Central memory CD8-positive, alpha-beta T cell (primary cell): ENCODE measurements at regions not wholly inside any gene's neighbourhood (a gene's known extent, or its start where the extent isn't known, plus 50 kb on each side); places are given as distances from the start of the nearest gene placed in this dataset.
"Not testable (repeated sequence)": the region's sequence is repeated elsewhere in the genome, so short reads cannot be mapped to it uniquely, and the experiment has no call there.

ENCODE experiments used
- ATAC-seq: fragments of 150-1000 bp; cut with Tn5 transposase; replicated peaks from 2 replicates; pipeline ENCODE4 v1.10.0; 2022; ENCODE audit warnings: mild to moderate bottlenecking, moderate FRiP score, moderate number of reproducible peaks; ENCODE audit not compliant: poor library complexity, severe bottlenecking; ENCODE audit errors: extremely low read depth
- DNase-seq, 2 donors: peaks; one replicate each; pipeline ENCODE4 v3.0.0; 2021; ENCODE audit warnings: low spot score in 2 of 2
- H3K27ac Mint-ChIP-seq: one replicate; pipeline ENCODE4 v1.8.0; 2022; ENCODE audit warnings: low read depth, mild to moderate bottlenecking, moderate library complexity, mixed read lengths
- H3K27me3 Mint-ChIP-seq: one replicate; pipeline ENCODE4 v1.8.0; 2022; ENCODE audit warnings: mixed read lengths
- H3K36me3 Mint-ChIP-seq: one replicate; pipeline ENCODE4 v1.8.0; 2022; ENCODE audit warnings: mild to moderate bottlenecking, moderate library complexity, mixed read lengths; ENCODE audit not compliant: insufficient read depth
- H3K4me1 Mint-ChIP-seq: one replicate; pipeline ENCODE4 v1.8.0; 2022; ENCODE audit warnings: mixed read lengths
- H3K4me3 Mint-ChIP-seq: one replicate; pipeline ENCODE4 v1.8.0; 2022; ENCODE audit warnings: mild to moderate bottlenecking, moderate library complexity, mixed read lengths
- H3K9me3 Mint-ChIP-seq: one replicate; pipeline ENCODE4 v1.8.0; 2022; ENCODE audit warnings: mixed read lengths

- no peak for ATAC-seq
- peaks cover 7% of the 10 kb centered on the region for H3K9me3 Mint-ChIP-seq
These were observed 247.6 kb upstream of the ACO1 start for GRCh38 chr9:32136700-32137339.

GRCh38 chr9:32142074-32142473, 242.4 kb upstream of the ACO1 start:
- DNase-seq = no peak
- H3K9me3 Mint-ChIP-seq = peaks cover 6% of the 10 kb centered on the region
- no peak for ATAC-seq
- H3K4me3 Mint-ChIP-seq = no peak overlapping the region
- no peaks in the 10 kb centered on the region for H3K27me3 Mint-ChIP-seq
- no peaks in the 10 kb centered on the region for H3K4me1 Mint-ChIP-seq
- H3K36me3 Mint-ChIP-seq = no peaks in the 10 kb centered on the region
- no peak overlapping the region for H3K27ac Mint-ChIP-seq

More at GRCh38 chr9:32136700-32137339, 247.6 kb upstream of the ACO1 start:
- H3K4me3 Mint-ChIP-seq = no peak overlapping the region
- no peaks in the 10 kb centered on the region for H3K4me1 Mint-ChIP-seq
- no peak for DNase-seq
- no peaks in the 10 kb centered on the region for H3K36me3 Mint-ChIP-seq
- H3K27ac Mint-ChIP-seq = no peak overlapping the region
- no peaks in the 10 kb centered on the region for H3K27me3 Mint-ChIP-seq

- not testable (repeated sequence) for H3K27me3 Mint-ChIP-seq, H3K27ac Mint-ChIP-seq, H3K4me1 Mint-ChIP-seq, DNase-seq, H3K4me3 Mint-ChIP-seq, H3K36me3 Mint-ChIP-seq, ATAC-seq
- H3K9me3 Mint-ChIP-seq = peaks cover 21% of the 10 kb centered on the region
These were observed 235.9 kb upstream of the ACO1 start for GRCh38 chr9:32148553-32148952.

GRCh38 chr9:32161209-32161608, 223.2 kb upstream of the ACO1 start:
- Mint-ChIP-seq H3K9me3 (no peaks in the 10 kb centered on the region), H3K4me3 (no peak overlapping the region), H3K27me3 (no peaks in the 10 kb centered on the region), H3K27ac (no peak overlapping the region), H3K4me1 (no peaks in the 10 kb centered on the region), H3K36me3 (no peaks in the 10 kb centered on the region)
- ATAC-seq (no peak), DNase-seq (no peak)

- H3K9me3 Mint-ChIP-seq = no peaks in the 10 kb centered on the region
- ATAC-seq = no peak
- no peaks in the 10 kb centered on the region for H3K36me3 Mint-ChIP-seq
- no peaks in the 10 kb centered on the region for H3K27me3 Mint-ChIP-seq
- no peak overlapping the region for H3K27ac Mint-ChIP-seq
- H3K4me3 Mint-ChIP-seq = no peak overlapping the region
- DNase-seq = no peak
- no peaks in the 10 kb centered on the region for H3K4me1 Mint-ChIP-seq
These were observed 222.7 kb upstream of the ACO1 start for GRCh38 chr9:32161720-32162119.

GRCh38 chr9:32166316-32166715, 218.1 kb upstream of the ACO1 start:
- not testable (repeated sequence) for H3K4me1 Mint-ChIP-seq, H3K9me3 Mint-ChIP-seq, H3K36me3 Mint-ChIP-seq, H3K27me3 Mint-ChIP-seq, ATAC-seq, H3K27ac Mint-ChIP-seq, DNase-seq, H3K4me3 Mint-ChIP-seq

GRCh38 chr9:32171339-32171738, 213.1 kb upstream of the ACO1 start:
- H3K4me1 Mint-ChIP-seq = no peaks in the 10 kb centered on the region
- H3K9me3 Mint-ChIP-seq = no peaks in the 10 kb centered on the region
- ATAC-seq = no peak
- H3K36me3 Mint-ChIP-seq = no peaks in the 10 kb centered on the region
- DNase-seq = no peak
- no peak overlapping the region for H3K27ac Mint-ChIP-seq
- H3K4me3 Mint-ChIP-seq = no peak overlapping the region
- H3K27me3 Mint-ChIP-seq = no peaks in the 10 kb centered on the region

GRCh38 chr9:32172256-32172655, 212.2 kb upstream of the ACO1 start:
- ATAC-seq (no peak), DNase-seq (no peak)
- no peak overlapping the region for H3K4me3 Mint-ChIP-seq
- no peaks in the 10 kb centered on the region for H3K36me3 Mint-ChIP-seq
- H3K27ac Mint-ChIP-seq = no peak overlapping the region
- no peaks in the 10 kb centered on the region for H3K27me3 Mint-ChIP-seq
- H3K4me1 Mint-ChIP-seq = no peaks in the 10 kb centered on the region
- H3K9me3 Mint-ChIP-seq = no peaks in the 10 kb centered on the region

- DNase-seq (no peak), ATAC-seq (no peak)
- H3K9me3 Mint-ChIP-seq = no peaks in the 10 kb centered on the region
- H3K4me1 Mint-ChIP-seq = no peaks in the 10 kb centered on the region
- no peaks in the 10 kb centered on the region for H3K27me3 Mint-ChIP-seq
- H3K4me3 Mint-ChIP-seq = no peak overlapping the region
- H3K36me3 Mint-ChIP-seq = no peaks in the 10 kb centered on the region
- H3K27ac Mint-ChIP-seq = no peak overlapping the region
These were observed 207.0 kb upstream of the ACO1 start for GRCh38 chr9:32177396-32177795.

- no peak for ATAC-seq
- no peak for DNase-seq
- H3K27ac Mint-ChIP-seq = no peak overlapping the region
- H3K27me3 Mint-ChIP-seq = no peaks in the 10 kb centered on the region
- no peak overlapping the region for H3K4me3 Mint-ChIP-seq
- H3K4me1 Mint-ChIP-seq = no peaks in the 10 kb centered on the region
- H3K9me3 Mint-ChIP-seq = peaks cover 11% of the 10 kb centered on the region
- no peaks in the 10 kb centered on the region for H3K36me3 Mint-ChIP-seq
These were observed 203.8 kb upstream of the ACO1 start for GRCh38 chr9:32180597-32180996.

- H3K9me3 Mint-ChIP-seq = peaks cover 8% of the 10 kb centered on the region
- no peak overlapping the region for H3K27ac Mint-ChIP-seq
- no peak for DNase-seq
- H3K4me3 Mint-ChIP-seq = no peak overlapping the region
- H3K36me3 Mint-ChIP-seq = no peaks in the 10 kb centered on the region
- no peaks in the 10 kb centered on the region for H3K4me1 Mint-ChIP-seq
- ATAC-seq = no peak
- H3K27me3 Mint-ChIP-seq = no peaks in the 10 kb centered on the region
These were observed 184.2 kb upstream of the ACO1 start for GRCh38 chr9:32200241-32200640.

- no peaks in the 10 kb centered on the region for H3K27me3 Mint-ChIP-seq
- no peak for ATAC-seq
- no peak overlapping the region for H3K27ac Mint-ChIP-seq
- H3K9me3 Mint-ChIP-seq = peaks cover 8% of the 10 kb centered on the region
- DNase-seq = no peak
- H3K4me3 Mint-ChIP-seq = no peak overlapping the region
- H3K4me1 Mint-ChIP-seq = no peaks in the 10 kb centered on the region
- no peaks in the 10 kb centered on the region for H3K36me3 Mint-ChIP-seq
These were observed 183.5 kb upstream of the ACO1 start for GRCh38 chr9:32200896-32201295.

- not testable (repeated sequence) for H3K27ac Mint-ChIP-seq, H3K9me3 Mint-ChIP-seq, H3K27me3 Mint-ChIP-seq, ATAC-seq, H3K4me3 Mint-ChIP-seq, DNase-seq, H3K4me1 Mint-ChIP-seq, H3K36me3 Mint-ChIP-seq
These were observed 175.3 kb upstream of the ACO1 start for GRCh38 chr9:32209164-32209563.
